Urinary bladder (tissue), 3 donors: ENCODE measurements at regions not wholly inside any gene's neighbourhood (a gene's known extent, or its start where the extent isn't known, plus 50 kb on each side); places are given as distances from the start of the nearest gene placed in this dataset.
"Not testable (repeated sequence)": the region's sequence is repeated elsewhere in the genome, so short reads cannot be mapped to it uniquely, and the experiment has no call there.

Experiments
- DNase-seq: peaks from one replicate; pipeline ENCODE4 v3.0.0-alpha.2; 2015; ENCODE audit errors: extremely low spot score
- H3K27ac ChIP-seq: one replicate; pipeline ENCODE4 v1.5.1; 2013; ENCODE audit warnings: low read depth, mild to moderate bottlenecking, moderate library complexity
- H3K36me3 ChIP-seq: one replicate; pipeline ENCODE4 v1.6.1; 2013; ENCODE audit warnings: mild to moderate bottlenecking, moderate library complexity; ENCODE audit not compliant: insufficient read depth
- H3K4me1 ChIP-seq: one replicate; pipeline ENCODE4 v1.6.1; 2013; ENCODE audit warnings: mild to moderate bottlenecking, moderate library complexity; ENCODE audit not compliant: insufficient read depth
- H3K4me3 ChIP-seq: one replicate; pipeline ENCODE4 v1.5.1; 2013; ENCODE audit warnings: low read depth, low read length
- WGBS: extraction: QIAGEN DNeasy Blood & Tissue Kit; methylation state at CpG from one replicate; pipeline ENCODE4 v1.1.7; 2013; 5-methylcytosine and 5-hydroxymethylcytosine counted together
- donor health status: healthy with polysubstance abuse.
- donor health status: healthy.

GRCh38 chr21:15119486-15119885 lies 54.7 kb upstream of the NRIP1 start:
- WGBS: 81% methylated on average over 3 of the region's 3 CpGs

GRCh38 chr21:15121097-15121654 lies 56.4 kb upstream of the NRIP1 start:
- Histone ChIP-seq H3K27ac (no peak overlapping the region), H3K36me3 (no peaks in the 10 kb centered on the region), H3K4me3 (no peak overlapping the region), H3K4me1 (no peaks in the 10 kb centered on the region)
- no peak for DNase-seq
- 68% methylated on average over 5 of the region's 5 CpGs for WGBS

More at GRCh38 chr21:15119486-15119885, 54.7 kb upstream of the NRIP1 start:
- no peaks in the 10 kb centered on the region for H3K4me1 ChIP-seq
- no peak overlapping the region for H3K27ac ChIP-seq
- H3K36me3 ChIP-seq: no peaks in the 10 kb centered on the region
- DNase-seq: no peak
- H3K4me3 ChIP-seq: no peak overlapping the region

GRCh38 chr21:15121655-15122120 lies 56.9 kb upstream of the NRIP1 start:
- Histone ChIP-seq H3K27ac (peak overlapping the region; percentile 38), H3K4me3 (no peak overlapping the region), H3K36me3 (no peaks in the 10 kb centered on the region), H3K4me1 (no peaks in the 10 kb centered on the region)
- WGBS: 32% methylated on average over 3 of the region's 3 CpGs
- DNase-seq: no peak

GRCh38 chr21:15122241-15122640 lies 57.4 kb upstream of the NRIP1 start:
- Histone ChIP-seq H3K27ac (peak overlapping the region; percentile 38), H3K4me3 (no peak overlapping the region), H3K36me3 (no peaks in the 10 kb centered on the region), H3K4me1 (no peaks in the 10 kb centered on the region)
- WGBS: 48% methylated on average over 4 of the region's 4 CpGs
- no peak for DNase-seq

GRCh38 chr21:15124731-15125130 lies 59.9 kb upstream of the NRIP1 start:
- 82% methylated on average over 3 of the region's 3 CpGs for WGBS
- Histone ChIP-seq H3K36me3 (no peaks in the 10 kb centered on the region), H3K27ac (no peak overlapping the region), H3K4me1 (no peaks in the 10 kb centered on the region), H3K4me3 (no peak overlapping the region)
- no peak for DNase-seq

- Histone ChIP-seq H3K4me3 (no peak overlapping the region), H3K4me1 (no peaks in the 10 kb centered on the region), H3K36me3 (no peaks in the 10 kb centered on the region), H3K27ac (no peak overlapping the region)
- WGBS: 55% methylated on average over 3 of the region's 3 CpGs
- no peak for DNase-seq
Observed at GRCh38 chr21:15126948-15127347, 62.1 kb upstream of the NRIP1 start.

GRCh38 chr21:15127437-15127836 lies 62.6 kb upstream of the NRIP1 start:
- no peaks in the 10 kb centered on the region for H3K36me3 ChIP-seq
- no peak for DNase-seq
- no peak overlapping the region for H3K4me3 ChIP-seq
- H3K4me1 ChIP-seq: no peaks in the 10 kb centered on the region
- no peak overlapping the region for H3K27ac ChIP-seq

GRCh38 chr21:15128267-15128666 lies 63.5 kb upstream of the NRIP1 start:
- Histone ChIP-seq H3K4me1 (no peaks in the 10 kb centered on the region), H3K4me3 (no peak overlapping the region), H3K27ac (no peak overlapping the region), H3K36me3 (no peaks in the 10 kb centered on the region)
- DNase-seq: no peak
- WGBS: 59% methylated on average over 1 of the region's 1 CpG

GRCh38 chr21:15128714-15129113 lies 63.9 kb upstream of the NRIP1 start:
- not testable (repeated sequence) for H3K4me3 ChIP-seq, H3K27ac ChIP-seq, DNase-seq, H3K4me1 ChIP-seq, H3K36me3 ChIP-seq

- Histone ChIP-seq H3K4me1 (no peaks in the 10 kb centered on the region), H3K27ac (no peak overlapping the region), H3K4me3 (no peak overlapping the region), H3K36me3 (no peaks in the 10 kb centered on the region)
- 89% methylated on average over 6 of the region's 6 CpGs for WGBS
- DNase-seq: no peak
Observed at GRCh38 chr21:15130326-15130725, 65.5 kb upstream of the NRIP1 start.

- DNase-seq: no peak
- H3K4me3 ChIP-seq: no peak overlapping the region
- no peaks in the 10 kb centered on the region for H3K36me3 ChIP-seq
- WGBS: 36% methylated on average over 1 of the region's 1 CpG
- H3K27ac ChIP-seq: no peak overlapping the region
- no peaks in the 10 kb centered on the region for H3K4me1 ChIP-seq
Observed at GRCh38 chr21:15130751-15131150, 66.0 kb upstream of the NRIP1 start.

GRCh38 chr21:15132781-15133180 lies 68.0 kb upstream of the NRIP1 start:
- Histone ChIP-seq H3K27ac (no peak overlapping the region), H3K4me1 (no peaks in the 10 kb centered on the region), H3K36me3 (no peaks in the 10 kb centered on the region), H3K4me3 (no peak overlapping the region)
- no peak for DNase-seq
- 94% methylated on average over 7 of the region's 7 CpGs for WGBS

GRCh38 chr21:15134701-15135470 lies 70.1 kb upstream of the NRIP1 start:
- Histone ChIP-seq H3K4me3 (no peak overlapping the region), H3K4me1 (no peaks in the 10 kb centered on the region), H3K36me3 (no peaks in the 10 kb centered on the region), H3K27ac (no peak overlapping the region)
- no peak for DNase-seq
- 62% methylated on average over 7 of the region's 7 CpGs for WGBS

GRCh38 chr21:15135867-15136629 lies 71.2 kb upstream of the NRIP1 start:
- Histone ChIP-seq H3K36me3 (no peaks in the 10 kb centered on the region), H3K4me3 (no peak overlapping the region), H3K27ac (no peak overlapping the region), H3K4me1 (no peaks in the 10 kb centered on the region)
- DNase-seq: no peak
- 86% methylated on average over 3 of the region's 3 CpGs for WGBS
